ENCODE measurements at regions not wholly inside any gene's neighbourhood (a gene's known extent, or its start where the extent isn't known, plus 50 kb on each side); places are given as distances from the start of the nearest gene placed in this dataset.

GRCh38 chr6:33967966-33968724, 164.3 kb upstream of the MLN start:
- DNase-seq, result peak; percentile 16

DNA sequence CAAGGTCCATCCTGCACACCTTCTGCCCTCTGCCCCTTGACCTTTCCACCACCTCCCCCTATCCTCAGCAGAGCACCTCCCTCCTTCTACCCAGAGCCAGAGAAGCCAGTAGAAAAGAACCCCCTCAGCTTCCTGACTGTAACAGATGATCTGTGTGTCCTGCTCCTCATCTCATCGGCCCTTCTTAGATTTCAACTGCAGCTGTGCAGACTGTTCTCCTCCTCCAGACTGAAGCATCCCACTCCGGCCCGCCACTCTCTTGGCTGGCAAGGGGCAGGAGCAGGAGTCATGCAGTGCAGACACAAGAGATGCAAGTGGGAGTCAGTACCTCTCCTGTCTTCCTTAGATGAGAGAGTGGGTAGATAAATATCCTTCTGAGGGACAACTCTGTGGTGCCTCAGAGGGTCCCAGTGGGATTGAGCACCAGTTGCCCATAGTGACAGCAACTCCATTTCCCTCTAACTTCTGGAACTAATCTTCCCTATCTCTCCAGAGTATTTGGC, 163.5 kb upstream of the MLN start:
- DNase-seq, result no peak

GRCh38 chr6:33966536-33966935, 162.7 kb upstream of the MLN start:
- no peak for DNase-seq

- no peak for DNase-seq
These were observed 162.0 kb upstream of the MLN start for GRCh38 chr6:33965766-33966165.

- DNase-seq, result no peak
These were observed 160.6 kb upstream of the MLN start for GRCh38 chr6:33964387-33964786.

DNA sequence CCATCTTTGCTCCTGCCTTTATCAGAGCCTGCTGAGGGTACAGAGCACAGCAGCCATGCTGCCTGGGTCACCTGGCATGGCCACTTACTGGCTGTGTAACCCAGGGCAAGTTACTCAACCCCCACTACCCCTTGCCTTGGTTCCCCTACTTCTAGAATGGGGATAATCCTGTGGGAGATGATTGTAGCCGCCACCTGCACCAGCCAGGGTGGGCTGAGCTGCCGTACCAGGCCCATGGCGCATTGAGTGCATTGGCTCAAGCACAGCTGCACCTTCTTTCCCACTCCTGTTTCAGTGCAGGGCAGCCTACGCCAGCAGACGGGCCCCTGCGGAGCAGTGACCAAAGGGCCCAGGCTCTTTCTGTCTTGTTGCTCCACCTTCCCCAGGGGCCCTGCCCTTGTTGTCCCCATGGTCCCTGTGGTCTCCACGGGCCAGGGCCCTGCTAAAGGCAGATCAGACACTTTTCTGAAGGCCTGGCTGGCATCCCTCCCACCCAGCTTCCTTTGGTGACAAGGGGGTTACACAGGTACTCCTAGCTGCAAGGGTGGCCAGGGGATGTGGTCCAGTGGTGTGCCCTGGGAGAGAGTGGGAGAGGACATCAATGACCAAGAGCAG, 159.4 kb upstream of the MLN start:
- DNase-seq, result no peak

DNA sequence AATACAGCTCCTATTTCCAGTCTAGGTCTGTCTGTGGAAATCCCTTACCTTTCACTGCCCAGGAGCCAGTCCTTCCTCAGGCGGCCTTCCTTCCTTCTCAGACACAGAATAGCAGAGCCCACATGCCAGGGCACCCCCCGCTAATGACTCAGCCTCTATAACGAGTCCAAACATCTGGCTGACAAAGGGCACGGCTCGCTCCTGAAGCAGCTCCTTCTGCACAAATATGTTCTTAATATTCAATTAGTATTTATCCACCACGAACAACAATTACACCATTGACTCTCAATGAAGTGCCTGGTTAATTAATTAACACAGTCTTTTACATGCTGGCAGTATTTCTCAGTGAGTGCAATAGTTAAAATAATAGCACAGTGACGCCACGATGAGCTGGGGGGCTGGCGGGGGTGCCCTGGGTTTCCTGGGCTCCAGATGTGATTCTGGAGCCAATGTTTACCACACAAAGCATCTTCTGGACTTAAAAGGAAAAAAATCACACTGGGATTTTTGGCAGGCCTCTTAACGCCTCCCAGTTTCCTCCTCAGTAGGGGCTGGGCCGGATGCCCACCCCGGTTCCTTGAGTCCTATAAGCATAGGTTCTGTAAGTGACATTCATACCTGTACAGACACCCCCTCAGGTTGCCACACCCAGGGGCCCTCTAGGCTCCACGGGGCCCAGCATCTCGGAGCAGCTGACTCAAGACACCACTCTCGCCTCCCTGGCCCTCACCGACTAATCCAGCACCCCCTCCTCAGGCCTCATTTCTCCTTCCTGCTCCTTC, 158.6 kb upstream of the MLN start:
- no peak for DNase-seq

GRCh38 chr6:33961691-33962090, 157.9 kb upstream of the MLN start:
- no peak for DNase-seq

- no peak for DNase-seq
These were observed 156.8 kb upstream of the MLN start for GRCh38 chr6:33960345-33961313.

DNA sequence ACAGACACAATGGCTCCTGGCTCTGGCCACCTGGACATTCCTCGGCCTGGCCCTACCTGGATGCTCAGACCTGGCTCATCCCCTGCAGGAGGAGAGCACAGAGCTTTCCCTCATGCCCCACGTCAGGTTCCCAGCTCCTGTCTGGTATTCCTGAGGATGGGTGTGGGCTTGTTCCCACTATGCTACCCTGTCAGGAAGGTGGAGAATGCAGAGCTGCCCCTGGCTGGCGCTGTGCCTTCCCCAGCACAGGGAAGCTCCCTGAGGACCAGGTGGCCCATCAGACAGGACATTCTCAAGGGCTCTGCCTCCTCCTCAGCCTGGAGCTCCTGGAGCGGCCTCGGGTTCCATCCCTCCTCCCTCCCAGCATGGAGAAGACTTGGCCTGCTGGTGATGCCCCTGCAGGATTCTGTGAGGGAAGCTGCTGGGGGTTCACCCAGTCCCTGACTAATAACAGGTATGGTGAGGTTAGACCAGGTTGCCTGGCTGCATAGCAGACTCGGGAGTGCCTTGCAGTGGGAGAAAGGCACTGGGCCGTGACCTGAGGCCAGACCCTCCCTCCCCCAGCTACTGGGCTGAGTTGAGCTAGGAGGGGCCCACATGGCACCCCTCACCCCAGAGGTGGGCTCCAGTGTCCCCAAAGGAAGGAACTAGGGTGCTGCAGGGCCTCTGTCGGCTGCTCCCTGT, 156.0 kb upstream of the MLN start:
- no peak for DNase-seq

DNA sequence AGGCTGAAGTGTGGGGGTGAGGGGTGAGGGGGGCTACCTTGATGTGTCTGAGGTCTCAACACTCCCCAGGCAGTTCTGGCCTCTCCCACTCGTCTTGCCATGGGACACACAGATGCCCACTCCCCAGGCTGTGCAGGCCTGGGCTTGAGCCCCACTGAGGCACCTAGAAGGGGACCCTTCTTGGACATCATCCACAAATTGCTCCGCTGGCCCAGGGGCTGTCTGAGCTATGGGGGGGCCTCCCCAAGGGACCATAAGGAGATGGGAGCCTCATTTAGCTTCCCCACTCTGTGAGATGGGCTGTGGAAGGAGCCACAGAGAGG, 155.5 kb upstream of the MLN start:
- DNase-seq, result no peak

GRCh38 chr6:33958526-33959328, 154.9 kb upstream of the MLN start:
- DNase-seq, result no peak

- DNase-seq, result no peak
These were observed 154.2 kb upstream of the MLN start for GRCh38 chr6:33957892-33958525.

GRCh38 chr6:33957131-33957891, 153.5 kb upstream of the MLN start:
- DNase-seq, result no peak

DNA sequence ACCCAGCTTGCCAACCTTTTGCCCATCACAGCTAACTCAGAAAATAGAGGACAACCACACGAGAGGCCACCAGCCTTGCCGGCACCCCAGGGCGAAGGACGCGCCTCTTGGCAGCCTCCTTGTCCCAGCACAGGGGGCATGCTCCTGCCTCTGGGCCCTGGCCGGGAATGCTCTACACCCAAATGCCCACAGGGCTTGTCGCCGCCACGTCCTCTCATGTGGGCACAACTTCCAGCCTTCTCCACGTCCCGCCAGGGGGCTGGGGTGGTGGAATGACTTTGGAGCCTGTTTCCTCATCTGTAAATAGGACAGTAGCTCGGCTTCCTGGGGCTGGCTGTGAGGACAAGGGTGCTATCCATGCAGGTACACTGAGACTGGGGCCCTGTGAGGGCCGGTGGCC, 152.4 kb upstream of the MLN start:
- no peak for DNase-seq

DNA sequence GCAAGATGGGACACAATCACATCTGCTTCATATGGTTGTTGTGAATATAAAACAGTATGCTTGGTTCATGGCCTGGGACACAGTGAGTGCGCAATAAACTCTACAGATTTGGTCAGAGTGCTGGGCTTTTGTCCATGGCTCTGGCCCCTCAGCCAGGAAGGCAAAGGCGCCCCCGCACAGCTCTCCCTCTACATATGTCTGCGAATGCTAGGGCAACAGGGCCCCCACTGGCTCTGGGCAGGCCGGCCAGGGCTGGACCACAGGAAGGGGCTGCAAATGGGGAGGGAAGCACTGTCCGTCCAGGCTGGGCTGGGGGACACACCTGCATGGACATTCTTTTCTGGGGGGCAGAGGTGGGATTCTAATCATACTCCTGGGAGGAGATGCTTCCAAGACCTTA, 151.8 kb upstream of the MLN start:
- DNase-seq, result no peak

DNA sequence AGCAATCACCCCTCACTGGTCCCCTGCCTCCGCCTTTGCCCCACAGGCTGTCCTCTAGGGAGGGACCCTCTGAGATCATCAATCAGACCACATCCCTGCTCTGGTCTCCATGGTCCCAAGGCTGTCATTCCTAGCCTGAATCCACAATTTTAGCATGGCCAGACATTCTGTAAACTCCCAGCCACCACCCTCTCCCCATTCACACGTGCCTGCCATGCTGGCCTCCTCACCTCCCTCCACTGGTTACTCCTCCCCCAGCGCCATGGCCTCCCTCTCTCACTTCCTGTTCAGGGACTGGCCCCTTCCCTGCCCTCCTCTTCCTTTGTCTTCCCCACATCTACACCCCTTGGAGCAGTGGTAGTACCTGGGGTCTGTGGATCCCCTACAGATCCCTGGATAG, 150.7 kb upstream of the MLN start:
- DNase-seq, result no peak

DNA sequence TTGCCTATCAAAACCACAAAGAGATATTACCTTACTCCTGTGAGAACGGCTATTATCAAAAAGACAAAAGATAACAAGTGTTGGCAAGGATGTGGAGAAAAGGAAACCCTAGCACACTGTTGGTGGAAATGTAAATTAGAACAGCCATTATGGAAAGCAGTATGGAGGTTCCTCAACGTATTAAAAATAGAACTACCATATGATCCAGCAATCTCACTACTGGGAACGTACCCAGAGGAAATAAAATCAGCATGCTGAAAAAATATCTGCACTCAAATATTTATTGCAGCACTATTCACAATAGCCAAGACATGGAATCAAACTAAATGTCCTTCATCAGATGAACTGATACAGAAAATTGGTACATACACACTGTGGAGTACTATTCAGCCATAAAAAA, 149.4 kb upstream of the MLN start:
- DNase-seq, result no peak

DNA sequence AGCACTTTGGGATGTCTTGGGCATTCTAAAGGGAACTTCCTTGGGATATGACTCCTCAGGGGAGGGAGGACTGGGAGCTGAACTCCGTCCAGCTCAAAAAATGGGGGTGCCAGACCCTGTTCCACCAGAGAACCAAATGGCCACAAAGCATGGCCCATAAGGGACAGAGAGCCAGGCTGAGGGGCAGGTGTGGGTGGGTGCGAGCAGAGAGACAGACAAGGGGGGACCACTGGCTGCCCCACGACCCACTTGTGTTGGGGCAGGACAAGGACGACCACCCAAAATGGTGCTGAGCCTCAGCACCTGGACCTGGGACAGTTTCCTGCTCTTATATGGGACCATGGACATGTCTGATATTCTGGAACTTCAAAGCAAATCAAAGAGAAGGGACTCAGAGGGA, 148.2 kb upstream of the MLN start:
- DNase-seq, result no peak
